HG03025 (cell line): ENCODE measurements at regions not wholly inside any gene's neighbourhood (a gene's known extent, or its start where the extent isn't known, plus 50 kb on each side); places are given as distances from the start of the nearest gene placed in this dataset.
"Not testable (repeated sequence)": the region's sequence is repeated elsewhere in the genome, so short reads cannot be mapped to it uniquely, and the experiment has no call there.

Experiments used
- ATAC-seq: cut with Tn5 transposase; IDR thresholded peaks from one replicate; pipeline ENCODE4 v1.9.1; 2021; ENCODE audit warnings: mild to moderate bottlenecking, moderate library complexity; ENCODE audit not compliant: unreplicated experiment, low FRiP score

GRCh38 chr20:16801919-16802651, 53.9 kb downstream of the OTOR start:
- no peak for ATAC-seq

- ATAC-seq = no peak
Observed at GRCh38 chr20:16802652-16802935, 54.4 kb downstream of the OTOR start.

- ATAC-seq = no peak
Observed at GRCh38 chr20:16803965-16804792, 56.0 kb downstream of the OTOR start.

GRCh38 chr20:16804793-16805187, 56.6 kb downstream of the OTOR start:
- ATAC-seq = no peak

GRCh38 chr20:16806061-16806460, 57.9 kb downstream of the OTOR start:
- ATAC-seq = no peak

GRCh38 chr20:16806886-16807285, 58.7 kb downstream of the OTOR start:
- no peak for ATAC-seq

- ATAC-seq = no peak
Observed at GRCh38 chr20:16808796-16809195, 60.6 kb downstream of the OTOR start.

GRCh38 chr20:16810216-16810615, 62.1 kb downstream of the OTOR start:
- no peak for ATAC-seq

- no peak for ATAC-seq
Observed at GRCh38 chr20:16816192-16816591, 68.0 kb downstream of the OTOR start.

- ATAC-seq = no peak
Observed at GRCh38 chr20:16819483-16819882, 71.3 kb downstream of the OTOR start.

- ATAC-seq = peak; percentile 49
Observed at GRCh38 chr20:16821211-16822089, 73.3 kb downstream of the OTOR start.

GRCh38 chr20:16824664-16825063, 76.5 kb downstream of the OTOR start:
- no peak for ATAC-seq

- ATAC-seq = no peak
Observed at GRCh38 chr20:16828666-16829305, 80.6 kb downstream of the OTOR start.

GRCh38 chr20:16835690-16836089, 87.5 kb downstream of the OTOR start:
- ATAC-seq = not testable (repeated sequence)

GRCh38 chr20:16842486-16843120, 94.4 kb downstream of the OTOR start:
- ATAC-seq = no peak

GRCh38 chr20:16844406-16844805, 96.2 kb downstream of the OTOR start:
- no peak for ATAC-seq

GRCh38 chr20:16846006-16846405, 97.8 kb downstream of the OTOR start:
- no peak for ATAC-seq

- no peak for ATAC-seq
Observed at GRCh38 chr20:16848061-16848460, 99.9 kb downstream of the OTOR start.

GRCh38 chr20:16848526-16848925, 100.4 kb downstream of the OTOR start:
- ATAC-seq = no peak

- no peak for ATAC-seq
Observed at GRCh38 chr20:16860914-16861313, 112.8 kb downstream of the OTOR start.
